ENCODE measurements at regions not wholly inside any gene's neighbourhood (a gene's known extent, or its start where the extent isn't known, plus 50 kb on each side); places are given as distances from the start of the nearest gene placed in this dataset.

DNA sequence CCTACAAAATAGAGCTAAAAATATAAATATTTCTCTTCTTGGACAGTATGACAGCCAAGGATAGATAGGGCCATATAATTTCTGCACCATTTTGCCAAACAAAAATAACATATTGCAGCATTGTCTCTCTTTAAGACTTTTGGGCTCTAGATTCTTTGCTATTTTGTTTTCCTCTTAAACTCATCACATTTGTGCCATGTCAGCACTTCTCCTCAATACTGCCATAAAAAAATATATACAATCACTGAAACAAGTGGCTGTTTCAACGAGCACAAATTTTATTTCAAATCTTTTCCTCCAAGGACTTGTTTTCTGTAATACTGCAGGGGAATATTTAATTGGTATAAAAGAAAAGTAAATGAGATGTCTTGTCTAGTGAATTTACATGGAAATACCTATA, 1570.0 kb upstream of the NUDT12 start:
- no peak overlapping the region for H3K27ac ChIP-seq (ENCODE audit: low read depth in 1 of 2, low read length in 1 of 2)
- no peaks in the 10 kb centered on the region for H3K4me1 ChIP-seq (ENCODE audit: control insufficient read depth in 5 of 5, insufficient read depth in 5 of 5, low read length in 5 of 5)
- no peak overlapping the region for H3K4me3 ChIP-seq
- no peaks in the 10 kb centered on the region for H3K36me3 ChIP-seq (ENCODE audit: control insufficient read depth in 4 of 4, insufficient read depth in 4 of 4, low read length in 4 of 4)
- ATAC-seq (ENCODE audit: insufficient read depth, low FRiP score) (no peak), DNase-seq (no peak)
- H3K27me3 ChIP-seq (ENCODE audit: control insufficient read depth in 3 of 3, insufficient read depth in 3 of 3, low read length in 2 of 3) = no peaks in the 10 kb centered on the region
- TF ChIP-seq CTCF (IDR thresholded peaks at IDR 0.05; ENCODE audit: control extremely low read depth, extremely low read depth) = no peak
- WGBS, 2 donors = 64 to 84% methylated on average over 1 of the region's 1 CpG
- H3K9me3 ChIP-seq (ENCODE audit: control insufficient read depth in 4 of 4, insufficient read depth in 3 of 4, low read length in 3 of 4) = peaks cover 0 to 3% (median 0%) of the 10 kb centered on the region in 4 donors
- H3K9ac ChIP-seq (ENCODE audit: insufficient read depth in 1 of 2, low read length in 2 of 2) = no peak overlapping the region

GRCh38 chr5:105131045-105131444, 1568.5 kb upstream of the NUDT12 start:
- no peak for ATAC-seq (ENCODE audit: insufficient read depth, low FRiP score)
- H3K27ac ChIP-seq (ENCODE audit: low read depth in 1 of 2, low read length in 1 of 2) = no peak overlapping the region
- H3K4me1 ChIP-seq (ENCODE audit: control insufficient read depth in 5 of 5, insufficient read depth in 5 of 5, low read length in 5 of 5) = no peaks in the 10 kb centered on the region
- H3K9ac ChIP-seq (ENCODE audit: insufficient read depth in 1 of 2, low read length in 2 of 2) = no peak overlapping the region
- 91 to 92% methylated on average over 3 of the region's 3 CpGs for WGBS, 2 donors
- no peak for TF ChIP-seq CTCF (IDR thresholded peaks at IDR 0.05; ENCODE audit: control extremely low read depth, extremely low read depth)
- peaks cover 0 to 3% (median under 1%) of the 10 kb centered on the region in 4 donors for H3K9me3 ChIP-seq (ENCODE audit: control insufficient read depth in 4 of 4, insufficient read depth in 3 of 4, low read length in 3 of 4)
- no peak overlapping the region for H3K4me3 ChIP-seq
- no peaks in the 10 kb centered on the region for H3K27me3 ChIP-seq (ENCODE audit: control insufficient read depth in 3 of 3, insufficient read depth in 3 of 3, low read length in 2 of 3)
- no peak for DNase-seq
- no peaks in the 10 kb centered on the region for H3K36me3 ChIP-seq (ENCODE audit: control insufficient read depth in 4 of 4, insufficient read depth in 4 of 4, low read length in 4 of 4)

DNA sequence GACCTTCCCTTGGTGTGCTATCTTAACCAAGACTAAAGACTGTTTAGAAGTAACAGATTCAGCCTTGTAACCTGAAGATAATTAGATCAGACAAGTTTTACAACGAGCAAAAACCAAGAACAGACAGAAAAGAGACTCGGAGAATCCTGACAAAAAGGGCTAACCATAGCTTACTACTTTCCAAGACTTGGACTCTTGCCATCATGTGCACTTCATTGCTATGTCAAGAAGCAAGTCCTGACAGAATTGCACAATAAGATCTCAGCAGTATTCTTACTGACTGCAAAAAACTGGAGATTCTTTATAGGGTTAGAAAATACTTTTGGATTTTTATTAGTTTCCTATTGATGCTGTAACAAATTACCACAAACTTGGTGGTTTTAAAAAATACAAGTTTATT, 1539.0 kb upstream of the NUDT12 start:
- no peak for TF ChIP-seq CTCF (IDR thresholded peaks at IDR 0.05; ENCODE audit: control extremely low read depth, extremely low read depth)
- H3K27me3 ChIP-seq (ENCODE audit: control insufficient read depth in 3 of 3, insufficient read depth in 3 of 3, low read length in 2 of 3) = no peaks in the 10 kb centered on the region
- no peak for ATAC-seq (ENCODE audit: insufficient read depth, low FRiP score)
- no peaks in the 10 kb centered on the region for H3K36me3 ChIP-seq (ENCODE audit: control insufficient read depth in 4 of 4, insufficient read depth in 4 of 4, low read length in 4 of 4)
- peak; percentile 24 to 94 (median 82) for DNase-seq
- WGBS, 2 donors = 41 to 64% methylated on average over 2 of the region's 2 CpGs
- no peak overlapping the region for H3K9ac ChIP-seq (ENCODE audit: insufficient read depth in 1 of 2, low read length in 2 of 2)
- peaks cover 0 to 6% (median 0%) of the 10 kb centered on the region in 5 donors for H3K4me1 ChIP-seq (ENCODE audit: control insufficient read depth in 5 of 5, insufficient read depth in 5 of 5, low read length in 5 of 5)
- no peak overlapping the region for H3K27ac ChIP-seq (ENCODE audit: low read depth in 1 of 2, low read length in 1 of 2)
- H3K9me3 ChIP-seq (ENCODE audit: control insufficient read depth in 4 of 4, insufficient read depth in 3 of 4, low read length in 3 of 4) = no peaks in the 10 kb centered on the region
- no peak overlapping the region for H3K4me3 ChIP-seq

DNA sequence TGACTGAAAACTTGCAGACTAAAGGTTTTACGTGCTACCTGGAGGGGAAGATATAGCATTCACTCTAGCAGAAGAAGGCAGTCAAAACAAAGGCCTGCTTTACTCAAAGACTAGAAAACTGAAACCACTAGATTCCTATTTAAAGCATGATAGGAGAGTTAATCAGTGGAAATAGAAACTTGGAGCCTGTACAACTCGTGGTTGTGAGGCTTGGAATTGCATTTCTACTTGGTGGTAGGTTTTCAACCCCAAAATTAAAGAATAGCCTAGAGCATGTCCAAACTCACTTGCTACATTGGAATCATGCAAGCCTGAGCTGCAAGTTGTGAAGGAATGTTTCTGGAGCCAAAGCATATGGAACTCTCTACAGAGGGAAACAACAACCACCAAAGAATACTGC, 1526.4 kb upstream of the NUDT12 start:
- DNase-seq (peak in 1 of 3 donors; percentile 3), ATAC-seq (ENCODE audit: insufficient read depth, low FRiP score) (no peak)
- Histone ChIP-seq H3K27ac (ENCODE audit: low read depth in 1 of 2, low read length in 1 of 2) (no peak overlapping the region), H3K4me3 (no peak overlapping the region), H3K4me1 (ENCODE audit: control insufficient read depth in 5 of 5, insufficient read depth in 5 of 5, low read length in 5 of 5) (no peaks in the 10 kb centered on the region), H3K36me3 (ENCODE audit: control insufficient read depth in 4 of 4, insufficient read depth in 4 of 4, low read length in 4 of 4) (no peaks in the 10 kb centered on the region), H3K27me3 (ENCODE audit: control insufficient read depth in 3 of 3, insufficient read depth in 3 of 3, low read length in 2 of 3) (no peaks in the 10 kb centered on the region), H3K9ac (ENCODE audit: insufficient read depth in 1 of 2, low read length in 2 of 2) (no peak overlapping the region), H3K9me3 (ENCODE audit: control insufficient read depth in 4 of 4, insufficient read depth in 3 of 4, low read length in 3 of 4) (peaks cover 0 to 4% (median 0%) of the 10 kb centered on the region in 4 donors)
- no peak for TF ChIP-seq CTCF (IDR thresholded peaks at IDR 0.05; ENCODE audit: control extremely low read depth, extremely low read depth)
- WGBS, 2 donors = 50 to 60% methylated on average over 2 of the region's 2 CpGs
